Stimulated activated CD8-positive, alpha-beta memory T cell treated with anti-CD3 and anti-CD28 coated beads, Interleukin-2, amount 100 ng/mL, for 48 hours (primary cell): ENCODE measurements at regions not wholly inside any gene's neighbourhood (a gene's known extent, or its start where the extent isn't known, plus 50 kb on each side); places are given as distances from the start of the nearest gene placed in this dataset.

Experiments
- DNase-seq, 2 donors: peaks; one replicate each; pipeline ENCODE4 v3.0.0-alpha.2; 2020; ENCODE audit warnings: low read depth in 2 of 2

GRCh38 chr15:39473298-39473947, 107.5 kb upstream of the THBS1 start:
- no peak for DNase-seq

- no peak for DNase-seq
These were observed 106.2 kb upstream of the THBS1 start for GRCh38 chr15:39474657-39475056.

GRCh38 chr15:39478996-39479395, 101.9 kb upstream of the THBS1 start:
- no peak for DNase-seq

- DNase-seq, result no peak
These were observed 101.0 kb upstream of the THBS1 start for GRCh38 chr15:39479911-39480310.

- DNase-seq, result no peak
These were observed 98.4 kb upstream of the THBS1 start for GRCh38 chr15:39482459-39482858.

- DNase-seq, result no peak
These were observed 94.0 kb upstream of the THBS1 start for GRCh38 chr15:39486621-39487457.

- no peak for DNase-seq
These were observed 93.5 kb upstream of the THBS1 start for GRCh38 chr15:39487458-39487735.

- no peak for DNase-seq
These were observed 92.4 kb upstream of the THBS1 start for GRCh38 chr15:39488516-39488915.

GRCh38 chr15:39488961-39489360, 91.9 kb upstream of the THBS1 start:
- no peak for DNase-seq

- DNase-seq, result no peak
These were observed 89.6 kb upstream of the THBS1 start for GRCh38 chr15:39491115-39491885.

GRCh38 chr15:39491886-39492490, 88.9 kb upstream of the THBS1 start:
- no peak for DNase-seq

GRCh38 chr15:39493424-39494067, 87.3 kb upstream of the THBS1 start:
- no peak for DNase-seq

GRCh38 chr15:39494462-39494861, 86.4 kb upstream of the THBS1 start:
- DNase-seq, result no peak

- DNase-seq, result no peak
These were observed 84.7 kb upstream of the THBS1 start for GRCh38 chr15:39495871-39496840.

GRCh38 chr15:39497016-39497758, 83.7 kb upstream of the THBS1 start:
- DNase-seq, result no peak

- DNase-seq, result no peak
These were observed 82.9 kb upstream of the THBS1 start for GRCh38 chr15:39497759-39498565.

- no peak for DNase-seq
These were observed 82.2 kb upstream of the THBS1 start for GRCh38 chr15:39498629-39499028.

- no peak for DNase-seq
These were observed 81.8 kb upstream of the THBS1 start for GRCh38 chr15:39499042-39499441.

- DNase-seq, result no peak
These were observed 81.2 kb upstream of the THBS1 start for GRCh38 chr15:39499681-39500080.
